ENCODE measurements at regions not wholly inside any gene's neighbourhood (a gene's known extent, or its start where the extent isn't known, plus 50 kb on each side); places are given as distances from the start of the nearest gene placed in this dataset.

DNA sequence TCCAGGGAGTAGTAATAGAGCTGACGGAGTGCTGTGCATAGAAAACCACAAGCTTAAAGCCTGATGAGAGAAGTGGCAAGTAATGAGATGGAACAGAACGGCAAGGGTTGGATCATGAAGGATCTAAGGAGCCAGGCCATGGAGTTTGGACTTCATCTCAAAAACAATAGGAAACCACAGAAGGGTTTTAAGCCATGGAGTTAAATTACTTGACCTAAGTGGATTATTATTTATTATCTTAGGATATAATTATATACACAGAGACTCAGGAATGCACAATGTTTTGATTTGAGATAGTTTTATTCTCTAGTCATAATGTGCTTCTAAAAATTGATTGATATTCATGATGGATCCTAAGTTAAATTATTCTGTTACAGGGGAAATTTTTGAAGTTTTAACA, 242.4 kb downstream of the PLPP3 start:
- Mint-ChIP-seq H3K4me1 (no peaks in the 10 kb centered on the region), H3K9me3 (ENCODE audit: low read depth) (no peaks in the 10 kb centered on the region), H3K27me3 (no peaks in the 10 kb centered on the region), H3K36me3 (no peaks in the 10 kb centered on the region), H3K27ac (no peak overlapping the region), H3K4me3 (no peak overlapping the region)
- no peak for DNase-seq
- no peak for ATAC-seq
- CTCF ChIA-PET = no interaction called here

DNA sequence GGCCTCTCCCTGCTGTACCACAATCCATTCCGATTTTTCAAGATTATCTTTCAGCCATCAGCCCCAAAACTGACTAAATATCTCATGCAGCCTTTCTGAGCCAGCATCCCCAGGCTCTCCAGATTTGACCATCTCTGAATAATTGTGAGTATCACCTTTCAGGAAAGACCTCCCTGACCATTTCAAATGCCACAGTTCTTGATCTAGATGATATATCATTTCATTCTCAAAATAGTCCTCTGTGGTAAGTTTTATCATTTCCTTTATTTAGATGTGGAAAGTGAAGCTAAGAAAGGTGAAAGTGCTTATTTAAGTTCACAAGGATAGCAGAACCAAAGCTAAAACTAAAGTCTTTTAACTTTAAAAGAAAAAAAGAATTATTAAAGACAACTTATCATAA, 244.0 kb downstream of the PLPP3 start:
- DNase-seq (no peak), ATAC-seq (no peak)
- CTCF ChIA-PET = no interaction called here
- Mint-ChIP-seq H3K4me3 (no peak overlapping the region), H3K4me1 (peaks cover 2% of the 10 kb centered on the region), H3K27ac (no peak overlapping the region), H3K27me3 (no peaks in the 10 kb centered on the region), H3K9me3 (ENCODE audit: low read depth) (no peaks in the 10 kb centered on the region), H3K36me3 (no peaks in the 10 kb centered on the region)

DNA sequence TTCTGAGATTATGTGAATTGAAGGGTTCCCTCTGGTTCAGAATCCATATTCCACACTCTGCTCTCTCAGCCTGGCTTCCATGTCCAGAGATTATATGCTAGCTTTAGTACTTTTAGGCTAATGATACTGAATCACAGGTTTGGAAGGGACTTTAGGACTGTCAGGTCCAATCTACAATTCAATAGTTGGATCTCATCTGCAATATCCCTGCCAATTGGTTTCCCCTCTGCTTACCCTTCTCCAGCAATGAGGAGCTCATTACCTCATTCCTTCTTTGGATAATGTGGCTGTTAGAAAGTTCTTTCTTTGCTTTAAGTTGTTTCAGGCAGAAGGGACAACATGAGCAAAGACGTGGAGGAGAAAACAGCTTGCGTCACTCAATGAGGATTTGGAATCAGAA, 245.3 kb downstream of the PLPP3 start:
- no peaks in the 10 kb centered on the region for H3K36me3 Mint-ChIP-seq
- CTCF ChIA-PET = no interaction called here
- no peak for DNase-seq
- no peaks in the 10 kb centered on the region for H3K9me3 Mint-ChIP-seq (ENCODE audit: low read depth)
- peaks cover 5% of the 10 kb centered on the region for H3K4me1 Mint-ChIP-seq
- no peak for ATAC-seq
- H3K4me3 Mint-ChIP-seq = no peak overlapping the region
- H3K27ac Mint-ChIP-seq = no peak overlapping the region
- H3K27me3 Mint-ChIP-seq = no peaks in the 10 kb centered on the region

DNA sequence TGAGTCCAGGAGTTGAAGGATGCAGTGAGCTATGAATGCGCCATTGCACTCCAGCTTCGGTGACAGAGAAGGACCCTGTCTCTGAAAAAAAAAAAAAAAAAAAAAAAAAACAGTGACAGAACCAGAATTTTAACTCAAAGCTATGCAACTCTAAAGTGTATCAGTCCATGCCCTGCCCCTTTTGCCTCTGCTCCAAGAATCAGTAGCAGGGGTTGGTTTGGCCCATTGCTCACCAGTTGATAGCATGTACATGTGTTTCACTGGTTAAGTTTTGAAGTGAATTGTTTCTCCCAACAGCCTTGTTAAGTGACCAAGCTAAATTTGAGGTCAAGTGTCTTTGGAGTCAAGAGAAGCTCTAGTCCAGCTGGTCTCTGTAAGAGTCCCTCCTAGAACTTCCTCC, 245.9 kb downstream of the PLPP3 start:
- H3K27me3 Mint-ChIP-seq = no peaks in the 10 kb centered on the region
- no peaks in the 10 kb centered on the region for H3K36me3 Mint-ChIP-seq
- peaks cover 5% of the 10 kb centered on the region for H3K4me1 Mint-ChIP-seq
- no peak overlapping the region for H3K27ac Mint-ChIP-seq
- CTCF ChIA-PET = no interaction called here
- ATAC-seq (no peak), DNase-seq (no peak)
- no peaks in the 10 kb centered on the region for H3K9me3 Mint-ChIP-seq (ENCODE audit: low read depth)
- no peak overlapping the region for H3K4me3 Mint-ChIP-seq

DNA sequence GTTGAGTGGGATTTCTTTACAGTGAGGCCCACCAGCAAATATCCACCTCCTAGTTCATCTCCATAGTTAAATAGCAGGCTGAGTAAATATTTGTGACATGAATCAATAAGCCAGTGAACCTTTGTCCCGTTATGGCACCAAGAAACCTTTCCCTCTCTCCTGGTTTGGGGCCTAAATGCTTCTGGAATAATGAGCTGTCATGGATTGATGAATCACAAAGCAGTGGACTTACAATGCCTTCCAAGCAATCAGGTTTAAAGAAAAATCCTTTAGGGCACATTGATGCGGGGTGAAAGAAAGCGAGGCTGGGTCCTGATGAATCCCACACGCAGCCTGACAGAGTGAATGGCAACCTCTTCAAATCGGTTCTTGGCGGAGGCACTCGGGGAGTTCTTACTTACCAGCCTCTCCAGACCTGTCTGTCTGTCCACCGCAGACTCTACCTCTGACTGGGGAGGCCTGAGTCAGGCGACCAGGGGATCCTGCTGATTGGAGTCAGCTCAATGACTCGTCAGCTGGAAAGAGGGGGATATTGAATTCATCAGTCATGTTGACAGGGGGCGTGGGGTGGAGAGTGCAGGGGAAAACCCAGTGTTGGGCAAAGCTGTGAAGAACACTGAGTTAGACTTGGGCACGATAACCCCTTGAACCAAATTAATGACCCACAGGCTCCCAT, 247.3 kb downstream of the PLPP3 start:
- CTCF ChIA-PET = no interaction called here
- DNase-seq (no peak), ATAC-seq (no peak)
- H3K9me3 Mint-ChIP-seq (ENCODE audit: low read depth) = no peaks in the 10 kb centered on the region
- H3K27ac Mint-ChIP-seq = no peak overlapping the region
- peaks cover 5% of the 10 kb centered on the region for H3K4me1 Mint-ChIP-seq
- no peaks in the 10 kb centered on the region for H3K36me3 Mint-ChIP-seq
- H3K4me3 Mint-ChIP-seq = no peak overlapping the region
- no peaks in the 10 kb centered on the region for H3K27me3 Mint-ChIP-seq

DNA sequence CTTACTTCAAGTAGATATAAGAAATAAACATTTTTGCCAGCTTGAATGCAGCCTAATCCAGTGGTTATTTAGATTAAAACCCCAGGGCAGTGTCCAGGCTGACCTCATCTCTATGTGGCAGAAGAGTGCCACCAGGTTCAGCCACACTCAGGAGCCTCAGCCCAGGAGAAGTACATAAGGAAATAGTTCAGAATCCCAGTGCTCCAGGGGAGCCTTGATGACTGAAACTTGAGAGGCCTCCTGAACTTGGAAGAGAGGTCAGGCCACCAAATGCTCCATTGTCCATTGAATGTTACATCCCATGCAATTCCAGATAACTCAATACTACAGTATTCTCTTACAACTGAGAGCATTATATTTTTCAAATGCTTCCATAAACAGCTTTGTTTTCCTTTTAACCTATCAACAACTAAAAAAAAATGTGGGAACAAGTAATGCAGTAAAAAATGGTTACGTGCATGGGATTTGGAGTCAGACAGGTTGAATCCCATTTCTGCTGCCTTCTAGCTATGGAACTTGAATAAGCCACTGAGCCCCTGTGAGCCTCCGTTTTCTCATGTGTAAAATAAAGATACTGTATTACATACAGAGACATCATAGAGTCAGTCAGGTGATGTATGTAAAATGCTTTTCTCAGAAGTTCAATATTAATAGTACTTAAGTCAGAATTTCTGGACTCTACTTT, 248.0 kb downstream of the PLPP3 start:
- no peak for ATAC-seq

DNA sequence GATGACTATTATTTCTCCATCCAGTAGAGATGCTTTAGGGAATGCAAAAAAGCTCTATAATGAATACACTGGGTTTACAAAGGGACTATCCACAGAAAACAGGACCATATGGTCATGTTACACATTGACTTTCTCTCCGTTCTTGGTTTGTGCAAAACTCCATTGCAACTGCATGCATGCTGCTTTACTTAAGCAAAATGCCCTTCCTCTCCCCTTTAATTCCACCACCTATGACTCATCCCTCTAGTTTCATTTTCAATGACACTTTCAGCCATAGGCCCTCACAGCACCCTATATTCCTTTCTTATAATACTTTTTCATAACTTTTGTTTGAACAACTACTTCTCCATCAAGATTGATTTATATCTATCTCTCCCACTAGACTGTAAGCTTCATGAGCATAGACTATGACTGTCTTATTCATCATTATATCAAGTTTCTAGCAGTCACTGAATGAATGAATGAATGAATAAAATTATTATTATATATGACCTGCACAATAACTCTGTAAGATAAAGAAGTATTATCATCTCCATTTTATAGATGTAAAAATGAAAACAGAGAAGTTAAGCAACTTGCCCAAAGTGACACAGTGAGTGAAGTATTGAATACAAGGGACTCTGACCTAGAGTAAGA, 248.9 kb downstream of the PLPP3 start:
- CTCF ChIA-PET = no interaction called here
- DNase-seq (no peak), ATAC-seq (peak; percentile 27)
- Mint-ChIP-seq H3K4me3 (no peak overlapping the region), H3K36me3 (no peaks in the 10 kb centered on the region), H3K9me3 (ENCODE audit: low read depth) (no peaks in the 10 kb centered on the region), H3K27ac (no peak overlapping the region), H3K4me1 (peaks cover 5% of the 10 kb centered on the region), H3K27me3 (no peaks in the 10 kb centered on the region)

More for the DNA sequence above, 248.0 kb downstream of the PLPP3 start:
- CTCF ChIA-PET = no interaction called here
- Mint-ChIP-seq H3K36me3 (no peaks in the 10 kb centered on the region), H3K27me3 (no peaks in the 10 kb centered on the region), H3K4me3 (no peak overlapping the region), H3K27ac (no peak overlapping the region), H3K9me3 (ENCODE audit: low read depth) (no peaks in the 10 kb centered on the region), H3K4me1 (peaks cover 5% of the 10 kb centered on the region)
- DNase-seq = no peak

DNA sequence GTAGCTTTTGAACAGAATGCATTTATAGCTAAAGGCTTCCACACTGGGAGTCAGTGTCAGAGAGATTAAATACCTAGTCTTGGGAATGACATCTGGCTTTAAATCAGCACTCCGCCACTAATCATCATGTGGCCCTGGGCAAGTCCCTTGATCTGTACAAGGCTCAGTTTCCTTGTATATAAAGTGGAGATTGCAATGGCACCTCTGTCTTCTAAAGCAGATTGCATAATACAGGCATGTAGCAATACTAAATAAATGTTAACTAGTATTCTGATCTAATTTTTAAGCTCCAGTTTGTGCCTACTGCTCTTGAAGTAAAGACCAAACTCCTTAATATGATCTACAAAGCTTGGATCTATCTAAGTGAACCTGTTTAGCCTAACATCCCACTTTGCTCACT, 249.4 kb downstream of the PLPP3 start:
- ATAC-seq (no peak), DNase-seq (no peak)
- Mint-ChIP-seq H3K36me3 (no peaks in the 10 kb centered on the region), H3K4me3 (no peak overlapping the region), H3K9me3 (ENCODE audit: low read depth) (no peaks in the 10 kb centered on the region), H3K27ac (no peak overlapping the region), H3K27me3 (no peaks in the 10 kb centered on the region), H3K4me1 (peaks cover 5% of the 10 kb centered on the region)
- CTCF ChIA-PET = no interaction called here

DNA sequence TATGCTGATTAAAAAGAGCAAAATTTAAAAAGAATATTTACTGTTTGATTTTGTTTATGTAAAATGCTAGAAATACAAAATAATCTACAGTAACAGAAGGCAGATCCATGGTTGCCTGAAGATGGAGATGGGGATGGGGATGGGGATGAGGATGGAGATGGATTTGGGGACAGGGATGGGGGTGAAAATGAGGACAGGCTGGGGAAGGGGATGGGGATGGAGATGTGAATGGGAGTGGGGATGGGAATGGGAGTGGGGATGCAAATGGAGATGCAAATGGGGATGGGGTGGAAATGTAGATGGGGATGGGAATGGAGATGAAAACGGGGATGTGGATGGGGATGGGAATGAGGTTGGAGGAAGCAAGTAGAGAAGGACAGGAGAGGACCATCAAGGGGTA, 252.2 kb downstream of the PLPP3 start:
- Mint-ChIP-seq H3K4me1 (peaks cover 5% of the 10 kb centered on the region), H3K27me3 (no peaks in the 10 kb centered on the region), H3K36me3 (no peaks in the 10 kb centered on the region), H3K4me3 (no peak overlapping the region), H3K27ac (no peak overlapping the region), H3K9me3 (ENCODE audit: low read depth) (no peaks in the 10 kb centered on the region)
- CTCF ChIA-PET = no interaction called here
- no peak for ATAC-seq
- DNase-seq = no peak

DNA sequence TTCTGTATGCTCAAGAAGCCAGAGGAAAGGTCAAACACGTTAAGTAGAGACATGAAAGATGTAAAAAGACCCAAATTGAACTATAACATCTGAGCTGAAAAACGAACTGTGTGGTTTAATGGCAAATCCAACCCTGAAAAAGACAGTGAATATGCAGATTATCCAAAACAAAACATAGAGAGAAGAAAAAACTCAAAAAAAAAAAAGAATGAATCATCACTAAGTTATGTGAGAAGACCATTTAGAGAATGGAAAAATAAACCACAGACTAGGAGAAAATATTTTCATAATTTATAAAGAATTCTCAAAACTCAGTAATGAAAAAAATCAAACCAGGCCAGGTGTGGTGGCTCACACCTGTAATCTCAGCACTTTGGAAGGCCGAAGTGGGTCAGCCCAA, 253.3 kb downstream of the PLPP3 start:
- Mint-ChIP-seq H3K27me3 (no peaks in the 10 kb centered on the region), H3K36me3 (no peaks in the 10 kb centered on the region), H3K27ac (no peak overlapping the region), H3K4me1 (peaks cover 5% of the 10 kb centered on the region), H3K4me3 (no peak overlapping the region), H3K9me3 (ENCODE audit: low read depth) (no peaks in the 10 kb centered on the region)
- no peak for DNase-seq
- CTCF ChIA-PET = no interaction called here
- ATAC-seq = no peak

DNA sequence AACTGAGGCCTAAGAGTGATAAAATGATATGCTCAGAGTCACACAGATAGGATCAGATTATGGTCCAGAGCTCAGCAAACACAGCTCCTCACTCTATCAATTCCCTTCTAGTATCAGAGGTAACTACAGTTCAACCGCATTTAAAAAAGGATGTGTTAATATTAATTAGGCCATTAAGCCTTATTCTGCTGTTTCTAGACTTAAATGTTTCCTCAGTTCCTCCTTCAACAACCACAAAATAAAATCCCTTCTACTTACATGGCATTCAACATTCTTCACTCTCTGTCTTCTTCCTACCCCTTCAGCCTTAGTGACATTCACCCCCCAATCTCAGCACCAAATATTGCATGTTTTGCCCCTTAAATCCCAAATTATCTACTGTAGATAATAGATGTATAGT, 254.9 kb downstream of the PLPP3 start:
- Mint-ChIP-seq H3K4me1 (no peaks in the 10 kb centered on the region), H3K27ac (no peak overlapping the region), H3K9me3 (ENCODE audit: low read depth) (no peaks in the 10 kb centered on the region), H3K36me3 (no peaks in the 10 kb centered on the region), H3K4me3 (no peak overlapping the region), H3K27me3 (no peaks in the 10 kb centered on the region)
- ATAC-seq (no peak), DNase-seq (no peak)
- CTCF ChIA-PET = no interaction called here

DNA sequence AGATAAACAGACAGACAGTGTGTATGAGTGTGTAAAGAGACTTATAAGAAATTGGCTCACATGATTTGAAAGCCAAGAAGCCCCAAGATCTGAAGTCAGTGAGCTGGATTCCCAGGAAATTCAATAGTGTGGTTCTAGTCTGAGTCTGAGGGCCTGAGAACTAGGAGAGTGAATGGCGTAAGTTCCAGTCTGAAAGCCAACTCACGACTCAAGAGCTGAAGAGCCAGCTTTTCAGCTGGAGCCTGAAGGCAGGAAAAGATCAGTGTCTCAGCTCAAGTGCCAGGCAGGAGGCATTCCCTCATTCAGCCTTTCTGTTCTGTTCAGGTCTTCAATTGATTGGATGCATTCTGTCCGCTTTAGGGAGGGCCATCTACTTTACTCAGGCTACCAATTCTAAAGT, 257.2 kb downstream of the PLPP3 start:
- Mint-ChIP-seq H3K4me1 (no peaks in the 10 kb centered on the region), H3K27ac (no peak overlapping the region), H3K36me3 (no peaks in the 10 kb centered on the region), H3K4me3 (no peak overlapping the region), H3K27me3 (no peaks in the 10 kb centered on the region), H3K9me3 (ENCODE audit: low read depth) (no peaks in the 10 kb centered on the region)
- CTCF ChIA-PET = no interaction called here
- ATAC-seq (no peak), DNase-seq (no peak)

DNA sequence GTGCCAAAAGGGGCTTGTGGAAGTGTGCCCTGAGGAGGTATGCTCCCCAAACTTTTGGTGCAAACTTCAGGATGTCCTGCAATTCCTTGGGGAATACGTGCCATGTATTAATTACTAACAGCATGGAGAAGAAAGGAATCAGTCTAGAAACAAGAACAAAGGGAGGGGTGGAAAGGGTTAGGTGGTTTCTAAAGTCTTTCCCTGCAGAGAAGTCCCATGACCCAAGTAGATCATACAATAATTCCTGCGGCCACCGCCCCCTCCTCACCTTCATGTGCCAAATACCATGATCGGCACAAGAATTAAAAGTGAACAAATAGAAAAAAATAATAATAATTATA, 258.2 kb downstream of the PLPP3 start:
- ATAC-seq (no peak), DNase-seq (no peak)
- no peak overlapping the region for H3K4me3 Mint-ChIP-seq
- no peaks in the 10 kb centered on the region for H3K4me1 Mint-ChIP-seq
- H3K27me3 Mint-ChIP-seq = no peaks in the 10 kb centered on the region
- no peaks in the 10 kb centered on the region for H3K9me3 Mint-ChIP-seq (ENCODE audit: low read depth)
- CTCF ChIA-PET = no interaction called here
- no peaks in the 10 kb centered on the region for H3K36me3 Mint-ChIP-seq
- H3K27ac Mint-ChIP-seq = no peak overlapping the region

DNA sequence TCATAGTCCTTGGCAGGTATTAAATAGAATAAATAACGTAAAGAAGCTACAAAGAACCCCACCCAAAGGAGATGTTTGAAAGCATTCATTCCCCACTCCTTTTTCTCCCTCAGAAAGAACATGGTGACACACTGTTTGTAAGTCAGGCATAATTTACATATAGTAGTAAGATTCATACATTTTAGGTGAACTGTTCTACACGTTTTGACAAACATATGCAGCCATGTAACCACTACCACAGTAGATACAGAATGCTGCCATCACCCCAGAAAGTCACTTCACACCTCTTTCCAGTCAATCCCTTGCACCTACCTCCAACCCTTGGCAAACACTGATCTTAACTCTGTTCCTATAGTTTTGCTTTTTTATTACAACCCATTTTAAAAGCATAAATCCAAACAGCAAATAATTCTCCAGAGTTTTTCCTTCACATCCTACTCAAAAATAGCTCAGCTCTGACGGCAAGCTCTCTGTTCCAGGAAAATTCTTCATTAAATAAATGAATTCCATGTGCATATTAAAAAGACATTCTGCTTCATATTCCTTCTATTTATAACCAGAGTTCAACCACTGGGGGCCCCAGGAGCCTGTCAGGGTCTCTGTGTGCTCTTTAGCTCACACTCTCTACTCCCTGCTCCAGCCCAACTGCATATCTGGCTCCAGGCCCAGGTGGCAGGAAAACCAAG, 258.8 kb downstream of the PLPP3 start:
- Mint-ChIP-seq H3K9me3 (ENCODE audit: low read depth) (no peaks in the 10 kb centered on the region), H3K27me3 (no peaks in the 10 kb centered on the region), H3K27ac (no peak overlapping the region), H3K36me3 (no peaks in the 10 kb centered on the region), H3K4me1 (no peaks in the 10 kb centered on the region), H3K4me3 (no peak overlapping the region)
- CTCF ChIA-PET = no interaction called here
- DNase-seq = no peak
- ATAC-seq = no peak

All from activated CD8-positive, alpha-beta memory T cell treated with anti-CD3 and anti-CD28 coated beads, Interleukin-2, amount 10 ng/mL, durations not matched to agents 7 days and 5 days (primary cell).